Sigmoid colon (tissue), 6 donors: ENCODE measurements at regions not wholly inside any gene's neighbourhood (a gene's known extent, or its start where the extent isn't known, plus 50 kb on each side); places are given as distances from the start of the nearest gene placed in this dataset.

Experiments used
- DNase-seq: peaks from one replicate; pipeline ENCODE4 v3.0.0-alpha.2; 2019
- H3K27ac ChIP-seq, 4 donors: fragments of 200-600 bp; sonication (generic); one replicate each; pipeline ENCODE4 v1.5.1; 2016 to 2019; ENCODE audit warnings: mild to moderate bottlenecking in 1 of 4
- H3K27me3 ChIP-seq, 3 donors: fragments of 200-600 bp; sonication (generic); one replicate each; pipeline ENCODE4 v1.5.1; 2019; ENCODE audit warnings: mild to moderate bottlenecking in 1 of 3
- H3K36me3 ChIP-seq, 4 donors: fragments of 200-600 bp; sonication (generic); one replicate each; pipeline ENCODE4 v1.5.1; 2016 to 2019
- H3K4me1 ChIP-seq, 4 donors: fragments of 200-600 bp; sonication (generic); one replicate each; pipeline ENCODE4 v1.5.1; 2017 to 2019
- H3K4me3 ChIP-seq, 4 donors: fragments of 200-600 bp; sonication (generic); one replicate each; pipeline ENCODE4 v1.5.1; 2017 to 2019; ENCODE audit warnings: mild to moderate bottlenecking in 2 of 4, moderate library complexity in 1 of 4
- H3K9me3 ChIP-seq, 4 donors: fragments of 200-600 bp in 3 of 4; sonication (generic) in 3 of 4; one replicate each; pipeline versions ENCODE4 v1.5.1 to v1.6.1; 2013 to 2019
- EP300 ChIP-seq, 4 donors: sonication (generic); formaldehyde crosslinking; IDR thresholded peaks; one replicate each; pipeline ENCODE4 v1.6.1; 2017; ENCODE audit warnings: antibody characterized with exemption in 4 of 4
- POLR2A ChIP-seq, 2 donors: fragments of 450-650 bp; IDR thresholded peaks; one replicate each; pipeline ENCODE4 v1.6.1; 2016; ENCODE audit warnings: antibody characterized with exemption in 2 of 2, mild to moderate bottlenecking in 2 of 2, moderate library complexity in 2 of 2
- POLR2AphosphoS5 ChIP-seq, 4 donors: sonication (generic); formaldehyde crosslinking; IDR thresholded peaks; one replicate each; pipeline ENCODE4 v1.6.1; 2017; ENCODE audit warnings: antibody characterized with exemption in 4 of 4
- WGBS, 2 donors: extraction: QIAGEN DNeasy Blood & Tissue Kit; methylation state at CpG; one replicate each; pipeline ENCODE4 v1.1.7; 2013; 5-methylcytosine and 5-hydroxymethylcytosine counted together
- intact Hi-C: fragments of 100-400 bp; cut with DNase I; formaldehyde crosslinking; loops from one replicate; pipeline ENCODE4 v1.15.1; 2023
- TF ChIP-seq, protein P1 (sequence below), 4 experiments: fragments of 450-650 bp in 3 of 4; fragments of 200-600 bp in 1 of 4; IDR thresholded peaks; one replicate each; pipeline ENCODE4 v1.5.1; 2016 to 2019; ENCODE audit warnings: antibody characterized with exemption in 4 of 4, mild to moderate bottlenecking in 3 of 4, moderate library complexity in 2 of 4
- donor health status: healthy with polysubstance abuse.
- donor health status: healthy.

DNA sequence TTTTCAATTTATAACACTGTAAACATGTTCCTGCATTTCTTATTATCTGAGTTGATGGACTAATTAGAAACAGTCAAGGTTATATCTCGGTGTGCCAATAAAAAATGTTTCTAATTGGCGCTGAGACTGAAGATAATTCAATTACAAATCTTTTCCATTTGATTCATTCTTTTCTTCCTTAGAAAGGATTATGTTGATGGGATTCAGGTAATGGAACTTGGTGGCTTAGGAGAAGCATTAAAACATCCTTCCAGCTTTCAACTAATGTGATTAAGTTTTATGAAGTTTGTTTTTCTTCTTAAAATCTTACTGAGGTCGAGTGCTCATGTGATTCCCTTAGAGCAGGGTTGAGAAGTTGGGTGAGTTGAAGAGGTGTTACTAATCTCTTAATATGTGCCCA is 1015.3 kb downstream of the NR2F1-AS1 start:
- Histone ChIP-seq H3K27ac (no peak overlapping the region), H3K36me3 (no peaks in the 10 kb centered on the region), H3K4me3 (no peak overlapping the region), H3K27me3 (no peaks in the 10 kb centered on the region), H3K9me3 (no peaks in the 10 kb centered on the region), H3K4me1 (no peaks in the 10 kb centered on the region)
- no peak for DNase-seq
- TF ChIP-seq EP300 (IDR thresholded peaks at IDR 0.05) (no peak), POLR2A (IDR thresholded peaks at IDR 0.05) (no peak), POLR2AphosphoS5 (IDR thresholded peaks at IDR 0.05) (no peak)
- TF ChIP-seq, protein P1, sequence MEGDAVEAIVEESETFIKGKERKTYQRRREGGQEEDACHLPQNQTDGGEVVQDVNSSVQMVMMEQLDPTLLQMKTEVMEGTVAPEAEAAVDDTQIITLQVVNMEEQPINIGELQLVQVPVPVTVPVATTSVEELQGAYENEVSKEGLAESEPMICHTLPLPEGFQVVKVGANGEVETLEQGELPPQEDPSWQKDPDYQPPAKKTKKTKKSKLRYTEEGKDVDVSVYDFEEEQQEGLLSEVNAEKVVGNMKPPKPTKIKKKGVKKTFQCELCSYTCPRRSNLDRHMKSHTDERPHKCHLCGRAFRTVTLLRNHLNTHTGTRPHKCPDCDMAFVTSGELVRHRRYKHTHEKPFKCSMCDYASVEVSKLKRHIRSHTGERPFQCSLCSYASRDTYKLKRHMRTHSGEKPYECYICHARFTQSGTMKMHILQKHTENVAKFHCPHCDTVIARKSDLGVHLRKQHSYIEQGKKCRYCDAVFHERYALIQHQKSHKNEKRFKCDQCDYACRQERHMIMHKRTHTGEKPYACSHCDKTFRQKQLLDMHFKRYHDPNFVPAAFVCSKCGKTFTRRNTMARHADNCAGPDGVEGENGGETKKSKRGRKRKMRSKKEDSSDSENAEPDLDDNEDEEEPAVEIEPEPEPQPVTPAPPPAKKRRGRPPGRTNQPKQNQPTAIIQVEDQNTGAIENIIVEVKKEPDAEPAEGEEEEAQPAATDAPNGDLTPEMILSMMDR (IDR thresholded peaks at IDR 0.05), result no peak
- intact Hi-C loops, result no loop called here
- WGBS, 2 donors, result 59 to 70% methylated on average over 3 of the region's 3 CpGs

DNA sequence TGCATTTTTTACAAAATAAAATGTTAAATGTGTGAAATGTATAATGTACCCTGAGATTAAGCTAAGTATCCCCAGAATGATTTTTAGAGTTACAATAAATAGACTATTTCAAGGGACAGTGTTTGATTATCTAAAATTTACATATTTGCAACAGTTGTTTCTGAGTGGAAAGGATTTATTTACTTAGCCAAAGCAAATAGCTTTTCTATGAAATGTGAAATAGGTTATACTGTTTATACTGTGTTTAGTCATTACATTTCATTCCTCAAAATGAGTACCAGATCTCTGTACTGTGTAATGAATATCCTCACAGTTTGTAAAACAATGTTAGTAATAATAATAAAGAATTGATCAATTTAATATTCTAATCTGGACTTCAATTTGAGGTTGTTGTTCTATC is 1019.0 kb downstream of the NR2F1-AS1 start:
- Histone ChIP-seq H3K9me3 (no peaks in the 10 kb centered on the region), H3K4me1 (no peaks in the 10 kb centered on the region), H3K36me3 (no peaks in the 10 kb centered on the region), H3K27me3 (no peaks in the 10 kb centered on the region), H3K27ac (no peak overlapping the region), H3K4me3 (no peak overlapping the region)
- DNase-seq, result no peak
- intact Hi-C loops, result no loop called here
- TF ChIP-seq, protein P1 (IDR thresholded peaks at IDR 0.05), result no peak
- TF ChIP-seq EP300 (IDR thresholded peaks at IDR 0.05) (no peak), POLR2A (IDR thresholded peaks at IDR 0.05) (no peak)

DNA sequence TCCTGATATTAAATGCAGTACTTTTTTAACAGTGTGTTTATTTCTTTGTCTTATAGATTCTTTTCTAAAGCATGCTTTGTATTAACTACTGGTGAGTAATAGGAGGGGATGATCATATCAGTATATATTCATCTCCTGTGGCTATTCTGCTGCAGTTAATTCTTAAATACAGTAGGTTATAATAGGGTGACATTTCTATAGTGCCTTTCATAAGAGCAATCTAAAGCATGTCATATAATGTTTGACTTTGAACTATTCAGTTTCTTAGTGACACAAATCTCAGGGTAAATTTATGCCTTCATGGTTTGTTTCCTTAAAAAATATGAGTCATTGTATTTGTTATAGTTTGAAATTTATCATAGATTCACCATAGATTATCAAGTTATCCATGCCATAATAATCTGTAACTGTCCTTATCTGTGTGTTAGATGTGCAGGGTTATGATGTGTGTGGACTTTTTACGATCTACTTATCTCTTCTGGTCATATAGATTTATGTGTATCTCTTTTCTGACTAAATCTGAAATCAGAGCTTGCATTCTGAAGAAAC is 1019.5 kb downstream of the NR2F1-AS1 start:
- intact Hi-C loops, result no loop called here
- H3K27me3 ChIP-seq, result no peaks in the 10 kb centered on the region
- H3K4me1 ChIP-seq, result no peaks in the 10 kb centered on the region
- no peak overlapping the region for H3K27ac ChIP-seq
- no peaks in the 10 kb centered on the region for H3K36me3 ChIP-seq
- no peak for DNase-seq
- 5 to 60% methylated on average over 1 of the region's 1 CpG for WGBS, 2 donors
- no peak overlapping the region for H3K4me3 ChIP-seq
- no peaks in the 10 kb centered on the region for H3K9me3 ChIP-seq
- TF ChIP-seq POLR2A (IDR thresholded peaks at IDR 0.05) (no peak), EP300 (IDR thresholded peaks at IDR 0.05) (no peak), POLR2AphosphoS5 (IDR thresholded peaks at IDR 0.05) (no peak)
- TF ChIP-seq, protein P1 (IDR thresholded peaks at IDR 0.05), result no peak

DNA sequence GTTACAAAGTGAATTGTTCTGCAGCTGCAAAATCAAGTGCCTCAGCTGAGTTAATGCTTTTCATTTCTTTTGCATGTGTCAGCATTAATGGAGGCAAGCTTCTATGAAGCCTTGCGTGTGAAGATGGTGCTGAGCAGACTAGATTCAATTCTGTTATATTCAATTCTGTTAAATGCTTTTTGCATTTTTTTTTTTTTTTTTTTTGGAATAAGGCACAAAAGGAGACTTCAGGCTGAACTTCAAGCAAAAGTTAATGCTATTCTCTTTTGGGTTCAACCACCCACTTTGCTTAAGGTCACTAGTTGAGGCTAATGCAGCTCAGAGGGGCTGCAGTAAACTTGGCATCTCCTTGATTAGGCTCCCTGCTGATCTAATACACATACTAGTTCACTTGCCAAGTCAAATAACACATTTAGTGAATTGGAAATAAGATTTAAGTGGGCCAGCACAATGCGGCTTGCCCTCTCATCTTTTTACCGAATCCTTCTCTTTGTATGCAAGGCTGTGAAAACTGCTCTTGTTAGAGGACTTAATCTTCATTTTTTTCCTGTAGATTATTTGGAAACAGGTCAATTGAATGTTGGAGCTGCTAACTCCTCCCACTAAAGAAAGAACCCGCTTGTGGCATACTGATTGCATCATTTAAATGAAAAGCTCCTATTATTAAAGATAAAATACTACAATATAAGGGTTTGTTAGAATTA is 1020.2 kb downstream of the NR2F1-AS1 start:
- TF ChIP-seq, protein P1 (IDR thresholded peaks at IDR 0.05), result no peak
- TF ChIP-seq POLR2A (IDR thresholded peaks at IDR 0.05), result no peak
- TF ChIP-seq EP300 (IDR thresholded peaks at IDR 0.05), result no peak
- no peak for TF ChIP-seq POLR2AphosphoS5 (IDR thresholded peaks at IDR 0.05)
- WGBS, 2 donors, result 40 to 70% methylated on average over 4 of the region's 4 CpGs
- intact Hi-C loops, result no loop called here

DNA sequence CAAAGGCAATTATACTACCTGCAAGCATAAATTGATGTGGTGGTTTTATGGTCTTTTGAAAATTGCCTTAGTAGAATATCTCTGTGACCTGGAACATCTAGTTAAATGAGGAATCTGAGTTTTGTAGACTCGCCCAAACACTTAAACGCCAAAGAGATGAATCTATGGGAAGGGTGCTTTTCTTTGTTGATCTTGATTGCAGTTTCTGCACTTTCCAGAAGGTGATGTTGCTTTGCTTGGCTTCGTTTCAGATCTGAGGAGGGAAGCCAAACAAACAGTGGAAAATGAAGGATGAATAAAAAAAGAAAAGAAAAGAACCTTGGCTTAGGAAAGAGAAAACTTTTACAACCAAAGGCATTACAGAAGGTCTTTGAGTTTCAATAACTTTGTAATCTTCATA is 1021.2 kb downstream of the NR2F1-AS1 start:
- intact Hi-C loops, result no loop called here

More for the DNA sequence above, 1020.2 kb downstream of the NR2F1-AS1 start:
- Histone ChIP-seq H3K27me3 (no peaks in the 10 kb centered on the region), H3K36me3 (no peaks in the 10 kb centered on the region), H3K4me3 (no peak overlapping the region), H3K4me1 (no peaks in the 10 kb centered on the region), H3K9me3 (no peaks in the 10 kb centered on the region), H3K27ac (no peak overlapping the region)
- DNase-seq, result no peak

More for the DNA sequence above, 1021.2 kb downstream of the NR2F1-AS1 start:
- H3K9me3 ChIP-seq, result no peaks in the 10 kb centered on the region
- no peak for DNase-seq
- H3K4me1 ChIP-seq, result no peaks in the 10 kb centered on the region
- WGBS, 2 donors, result 15 to 53% methylated on average over 3 of the region's 3 CpGs
- no peaks in the 10 kb centered on the region for H3K36me3 ChIP-seq
- H3K27ac ChIP-seq, result no peak overlapping the region
- H3K4me3 ChIP-seq, result no peak overlapping the region
- no peaks in the 10 kb centered on the region for H3K27me3 ChIP-seq
- TF ChIP-seq POLR2AphosphoS5 (IDR thresholded peaks at IDR 0.05), result no peak
- TF ChIP-seq, protein P1 (IDR thresholded peaks at IDR 0.05), result no peak
- no peak for TF ChIP-seq EP300 (IDR thresholded peaks at IDR 0.05)
- no peak for TF ChIP-seq POLR2A (IDR thresholded peaks at IDR 0.05)
